ENCODE measurements at regions not wholly inside any gene's neighbourhood (a gene's known extent, or its start where the extent isn't known, plus 50 kb on each side); places are given as distances from the start of the nearest gene placed in this dataset.
"Not testable (repeated sequence)": the region's sequence is repeated elsewhere in the genome, so short reads cannot be mapped to it uniquely, and the experiment has no call there.

DNA sequence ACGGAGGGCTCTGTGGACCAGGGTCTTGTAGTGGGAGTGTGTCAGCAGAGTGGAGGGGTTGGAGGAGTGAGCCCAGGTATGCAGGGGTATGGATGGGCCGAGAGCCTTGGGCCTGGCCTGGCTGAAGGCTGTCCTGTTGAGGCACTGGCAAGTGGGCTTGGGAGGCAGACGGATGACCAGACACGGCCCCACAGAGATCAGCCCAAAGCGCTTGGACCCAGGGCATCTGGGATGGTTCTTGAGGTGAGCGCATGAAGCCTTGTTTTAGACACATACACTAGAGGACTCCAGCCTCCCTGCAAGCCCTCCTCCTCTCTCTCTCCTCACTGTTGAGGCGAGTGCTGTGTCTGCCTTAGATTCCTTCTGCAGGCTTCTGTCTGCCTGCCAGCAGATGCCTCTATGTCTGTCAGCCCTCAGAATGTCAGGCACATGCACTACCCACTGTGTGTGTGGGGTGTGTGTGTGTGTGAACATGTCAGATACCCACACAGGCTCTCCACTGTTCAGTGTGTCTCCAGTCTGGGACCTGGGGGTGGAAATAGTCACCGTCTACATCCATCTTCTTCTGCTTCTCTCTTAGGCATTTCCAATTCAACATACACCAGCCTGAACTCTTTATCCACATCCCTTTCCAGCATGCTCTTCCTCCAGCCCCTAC, 218.0 kb upstream of the PLGLB1 start:
- DNase-seq; POLR2A ChIA-PET; H3K9me3 Mint-ChIP-seq (ENCODE audit: unreplicated experiment); H3K9me3 ChIP-seq; intact Hi-C loops (cut with micrococcal nuclease; ENCODE audit: unreplicated experiment); H3K27me3 Mint-ChIP-seq (ENCODE audit: insufficient read depth, unreplicated experiment); H3K4me1 Mint-ChIP-seq (ENCODE audit: low read depth, unreplicated experiment); H3K4me1 ChIP-seq; BruUV-seq (replicated peaks); H3K36me3 Mint-ChIP-seq (ENCODE audit: insufficient read depth, unreplicated experiment); CTCF ChIA-PET; H3K27me3 ChIP-seq (replicated peaks; ENCODE audit: control insufficient read depth, insufficient read depth, low read length); H3K4me3 Mint-ChIP-seq (ENCODE audit: unreplicated experiment); H3K27ac Mint-ChIP-seq (ENCODE audit: unreplicated experiment); H3K4me3 ChIP-seq (ENCODE audit: low read depth, low read length); H3K36me3 ChIP-seq (ENCODE audit: control insufficient read depth, insufficient read depth, low read length): not testable (repeated sequence)

DNA sequence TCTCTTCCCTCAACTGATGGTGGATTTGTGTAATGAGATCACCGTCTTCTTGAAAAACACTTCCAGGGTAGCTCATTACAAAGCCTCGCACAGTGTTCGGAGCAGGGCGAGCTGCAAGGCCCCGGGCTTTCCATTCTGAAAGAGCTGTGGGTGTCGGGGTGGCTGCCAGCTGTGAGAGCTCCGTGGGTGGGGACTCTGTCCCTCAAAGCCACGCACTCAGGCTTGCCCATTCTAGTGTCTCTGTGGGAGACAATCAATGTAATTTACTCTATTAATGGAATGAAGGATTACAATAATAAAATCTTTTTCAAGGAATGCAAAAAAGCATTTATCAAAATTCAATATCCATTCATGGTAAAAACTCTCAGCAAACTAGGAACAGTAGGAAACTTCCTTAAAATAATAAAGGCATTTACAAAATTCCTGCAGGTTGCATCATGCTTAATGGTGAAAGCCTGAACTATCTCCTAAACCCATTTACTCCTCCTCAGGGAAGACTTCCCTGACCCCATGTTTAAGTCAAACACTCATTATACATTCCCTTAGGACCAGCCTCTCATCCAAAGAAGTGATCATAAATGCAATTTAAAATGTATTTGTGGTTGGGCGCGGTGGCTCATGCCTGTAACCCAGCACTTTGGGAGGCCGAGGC, 224.5 kb upstream of the PLGLB1 start:
- H3K4me3 Mint-ChIP-seq (ENCODE audit: unreplicated experiment); H3K4me3 ChIP-seq (ENCODE audit: low read depth, low read length); H3K4me1 ChIP-seq; H3K27me3 Mint-ChIP-seq (ENCODE audit: insufficient read depth, unreplicated experiment); BruUV-seq (replicated peaks); H3K27ac Mint-ChIP-seq (ENCODE audit: unreplicated experiment); CTCF ChIA-PET; DNase-seq; H3K4me1 Mint-ChIP-seq (ENCODE audit: low read depth, unreplicated experiment); H3K27me3 ChIP-seq (replicated peaks; ENCODE audit: control insufficient read depth, insufficient read depth, low read length); H3K9me3 Mint-ChIP-seq (ENCODE audit: unreplicated experiment); intact Hi-C loops (cut with micrococcal nuclease; ENCODE audit: unreplicated experiment); H3K9me3 ChIP-seq; H3K36me3 Mint-ChIP-seq (ENCODE audit: insufficient read depth, unreplicated experiment); H3K36me3 ChIP-seq (ENCODE audit: control insufficient read depth, insufficient read depth, low read length); POLR2A ChIA-PET: not testable (repeated sequence)

DNA sequence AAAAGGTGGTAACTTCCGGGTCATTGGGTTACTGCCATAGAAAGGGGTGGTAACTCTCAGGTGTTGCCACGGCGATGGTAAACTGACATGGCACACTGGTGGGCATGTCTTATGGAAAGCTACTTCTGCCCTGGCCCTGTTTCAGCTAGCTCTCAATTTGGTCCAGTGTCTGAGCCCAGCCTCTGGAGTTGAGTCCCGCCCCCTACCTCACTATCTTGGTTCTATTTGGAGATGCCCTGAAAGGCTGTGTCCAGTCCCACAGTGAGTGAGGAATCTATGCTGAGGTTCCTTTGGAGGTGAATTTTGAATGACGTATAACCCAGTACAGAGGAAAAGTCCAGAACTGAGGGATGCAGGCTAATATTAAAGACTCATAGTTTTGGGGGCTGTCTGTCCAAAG, 230.4 kb upstream of the PLGLB1 start:
- H3K4me3 ChIP-seq (ENCODE audit: low read depth, low read length); DNase-seq; H3K27me3 ChIP-seq (replicated peaks; ENCODE audit: control insufficient read depth, insufficient read depth, low read length); H3K36me3 Mint-ChIP-seq (ENCODE audit: insufficient read depth, unreplicated experiment); H3K4me1 ChIP-seq; H3K9me3 Mint-ChIP-seq (ENCODE audit: unreplicated experiment); H3K27ac Mint-ChIP-seq (ENCODE audit: unreplicated experiment); CTCF ChIA-PET; POLR2A ChIA-PET; H3K4me3 Mint-ChIP-seq (ENCODE audit: unreplicated experiment); H3K4me1 Mint-ChIP-seq (ENCODE audit: low read depth, unreplicated experiment); BruUV-seq (replicated peaks); H3K9me3 ChIP-seq; H3K27me3 Mint-ChIP-seq (ENCODE audit: insufficient read depth, unreplicated experiment); intact Hi-C loops (cut with micrococcal nuclease; ENCODE audit: unreplicated experiment); H3K36me3 ChIP-seq (ENCODE audit: control insufficient read depth, insufficient read depth, low read length): not testable (repeated sequence)

- POLR2A ChIA-PET; H3K9me3 Mint-ChIP-seq (ENCODE audit: unreplicated experiment); DNase-seq; H3K27me3 Mint-ChIP-seq (ENCODE audit: insufficient read depth, unreplicated experiment); H3K36me3 Mint-ChIP-seq (ENCODE audit: insufficient read depth, unreplicated experiment); BruUV-seq (replicated peaks); CTCF ChIA-PET; H3K9me3 ChIP-seq; H3K4me1 ChIP-seq; H3K27ac Mint-ChIP-seq (ENCODE audit: unreplicated experiment); H3K36me3 ChIP-seq (ENCODE audit: control insufficient read depth, insufficient read depth, low read length); H3K27me3 ChIP-seq (replicated peaks; ENCODE audit: control insufficient read depth, insufficient read depth, low read length); H3K4me3 ChIP-seq (ENCODE audit: low read depth, low read length); intact Hi-C loops (cut with micrococcal nuclease; ENCODE audit: unreplicated experiment); H3K4me1 Mint-ChIP-seq (ENCODE audit: low read depth, unreplicated experiment); H3K4me3 Mint-ChIP-seq (ENCODE audit: unreplicated experiment): not testable (repeated sequence)
These were observed 232.9 kb upstream of the PLGLB1 start for GRCh38 chr2:87254562-87254961.

- H3K4me1 Mint-ChIP-seq (ENCODE audit: low read depth, unreplicated experiment); BruUV-seq (replicated peaks); H3K9me3 ChIP-seq; DNase-seq; H3K4me3 Mint-ChIP-seq (ENCODE audit: unreplicated experiment); CTCF ChIA-PET; H3K36me3 Mint-ChIP-seq (ENCODE audit: insufficient read depth, unreplicated experiment); H3K27me3 Mint-ChIP-seq (ENCODE audit: insufficient read depth, unreplicated experiment); POLR2A ChIA-PET; H3K9me3 Mint-ChIP-seq (ENCODE audit: unreplicated experiment); intact Hi-C loops (cut with micrococcal nuclease; ENCODE audit: unreplicated experiment); H3K4me3 ChIP-seq (ENCODE audit: low read depth, low read length); H3K27me3 ChIP-seq (replicated peaks; ENCODE audit: control insufficient read depth, insufficient read depth, low read length); H3K36me3 ChIP-seq (ENCODE audit: control insufficient read depth, insufficient read depth, low read length); H3K4me1 ChIP-seq; H3K27ac Mint-ChIP-seq (ENCODE audit: unreplicated experiment): not testable (repeated sequence)
These were observed 233.8 kb upstream of the PLGLB1 start for GRCh38 chr2:87255410-87255809.

DNA sequence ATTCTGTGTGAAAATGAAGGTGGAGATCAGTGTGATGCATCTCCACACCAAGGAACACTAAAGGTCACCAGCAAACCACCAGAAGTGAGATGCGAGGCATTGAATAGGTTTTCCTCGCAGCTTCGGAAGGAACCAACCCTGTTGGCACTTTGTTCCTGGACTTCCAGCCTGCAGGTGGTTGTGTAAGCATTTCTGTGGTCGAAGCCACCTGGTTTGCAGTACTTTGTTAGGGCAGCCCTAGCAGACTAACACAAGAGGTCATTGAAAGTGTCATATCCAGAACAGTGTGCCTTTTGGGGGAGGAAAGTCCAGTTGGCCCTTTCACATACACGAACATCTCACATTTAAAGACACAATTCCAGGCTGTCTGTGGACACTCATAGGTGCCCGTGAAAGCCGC, 237.2 kb upstream of the PLGLB1 start:
- H3K36me3 ChIP-seq (ENCODE audit: control insufficient read depth, insufficient read depth, low read length); H3K36me3 Mint-ChIP-seq (ENCODE audit: insufficient read depth, unreplicated experiment); H3K4me3 ChIP-seq (ENCODE audit: low read depth, low read length); BruUV-seq (replicated peaks); H3K27ac Mint-ChIP-seq (ENCODE audit: unreplicated experiment); intact Hi-C loops (cut with micrococcal nuclease; ENCODE audit: unreplicated experiment); H3K4me3 Mint-ChIP-seq (ENCODE audit: unreplicated experiment); H3K4me1 Mint-ChIP-seq (ENCODE audit: low read depth, unreplicated experiment); H3K27me3 ChIP-seq (replicated peaks; ENCODE audit: control insufficient read depth, insufficient read depth, low read length); CTCF ChIA-PET; POLR2A ChIA-PET; H3K27me3 Mint-ChIP-seq (ENCODE audit: insufficient read depth, unreplicated experiment); H3K9me3 Mint-ChIP-seq (ENCODE audit: unreplicated experiment); H3K9me3 ChIP-seq; DNase-seq; H3K4me1 ChIP-seq: not testable (repeated sequence)

GRCh38 chr2:87262184-87262702, 240.6 kb upstream of the PLGLB1 start:
- intact Hi-C loops (cut with micrococcal nuclease; ENCODE audit: unreplicated experiment); H3K4me1 Mint-ChIP-seq (ENCODE audit: low read depth, unreplicated experiment); DNase-seq; H3K9me3 ChIP-seq; H3K4me3 ChIP-seq (ENCODE audit: low read depth, low read length); H3K27ac Mint-ChIP-seq (ENCODE audit: unreplicated experiment); H3K27me3 Mint-ChIP-seq (ENCODE audit: insufficient read depth, unreplicated experiment); H3K36me3 Mint-ChIP-seq (ENCODE audit: insufficient read depth, unreplicated experiment); H3K9me3 Mint-ChIP-seq (ENCODE audit: unreplicated experiment); H3K4me3 Mint-ChIP-seq (ENCODE audit: unreplicated experiment); BruUV-seq (replicated peaks); H3K4me1 ChIP-seq; H3K27me3 ChIP-seq (replicated peaks; ENCODE audit: control insufficient read depth, insufficient read depth, low read length); POLR2A ChIA-PET; H3K36me3 ChIP-seq (ENCODE audit: control insufficient read depth, insufficient read depth, low read length); CTCF ChIA-PET: not testable (repeated sequence)
